Cardiac fibroblast (primary cell): ENCODE measurements at regions not wholly inside any gene's neighbourhood (a gene's known extent, or its start where the extent isn't known, plus 50 kb on each side); places are given as distances from the start of the nearest gene placed in this dataset.
A peak's percentile ranks its signal among the peaks of the same experiment; 100 is the strongest.

Experiments used
- DNase-seq, 2 donors: peaks; one replicate each; pipeline versions ENCODE4 v3.0.0 to v3.0.0-alpha.2; 2010; ENCODE audit warnings: low read depth in 2 of 2
- H3K4me3 ChIP-seq, 2 donors: replicated peaks in 1 of 2; 1 replicate in 1 of 2; 2 replicates in 1 of 2; pipeline ENCODE4 v1.5.1; 2011; ENCODE audit warnings: low read depth in 2 of 2, low read length in 2 of 2, mild to moderate bottlenecking in 2 of 2, moderate library complexity in 1 of 2
- TF ChIP-seq, protein P1 (sequence below): IDR thresholded peaks from one replicate; pipeline ENCODE4 v1.5.1; 2011; ENCODE audit warnings: low read depth, mild to moderate bottlenecking, low read length, inconsistent platforms

DNA sequence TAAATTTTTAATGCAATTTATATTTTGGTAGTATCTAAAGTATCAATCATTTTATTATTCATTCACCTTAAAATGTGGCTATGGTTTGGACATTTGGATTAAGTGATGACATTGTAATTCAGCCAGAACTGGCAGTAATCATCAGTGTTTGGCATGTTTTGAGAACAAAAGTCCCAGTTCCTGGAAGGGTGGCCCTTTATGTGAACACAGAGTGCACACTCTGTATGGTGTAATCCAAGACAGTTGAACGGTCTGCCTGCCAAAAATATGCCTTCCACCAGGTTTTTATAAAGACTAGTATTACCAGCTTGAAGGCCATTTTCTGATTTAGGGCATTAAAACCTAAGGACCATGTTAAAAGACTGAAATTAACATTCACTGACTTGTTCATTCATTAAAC is 448.7 kb downstream of the LTN1 start:
- DNase-seq, result peak; percentile 24 to 55
- H3K4me3 ChIP-seq, result no peak overlapping the region
- TF ChIP-seq, protein P1, sequence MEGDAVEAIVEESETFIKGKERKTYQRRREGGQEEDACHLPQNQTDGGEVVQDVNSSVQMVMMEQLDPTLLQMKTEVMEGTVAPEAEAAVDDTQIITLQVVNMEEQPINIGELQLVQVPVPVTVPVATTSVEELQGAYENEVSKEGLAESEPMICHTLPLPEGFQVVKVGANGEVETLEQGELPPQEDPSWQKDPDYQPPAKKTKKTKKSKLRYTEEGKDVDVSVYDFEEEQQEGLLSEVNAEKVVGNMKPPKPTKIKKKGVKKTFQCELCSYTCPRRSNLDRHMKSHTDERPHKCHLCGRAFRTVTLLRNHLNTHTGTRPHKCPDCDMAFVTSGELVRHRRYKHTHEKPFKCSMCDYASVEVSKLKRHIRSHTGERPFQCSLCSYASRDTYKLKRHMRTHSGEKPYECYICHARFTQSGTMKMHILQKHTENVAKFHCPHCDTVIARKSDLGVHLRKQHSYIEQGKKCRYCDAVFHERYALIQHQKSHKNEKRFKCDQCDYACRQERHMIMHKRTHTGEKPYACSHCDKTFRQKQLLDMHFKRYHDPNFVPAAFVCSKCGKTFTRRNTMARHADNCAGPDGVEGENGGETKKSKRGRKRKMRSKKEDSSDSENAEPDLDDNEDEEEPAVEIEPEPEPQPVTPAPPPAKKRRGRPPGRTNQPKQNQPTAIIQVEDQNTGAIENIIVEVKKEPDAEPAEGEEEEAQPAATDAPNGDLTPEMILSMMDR, result no peak

DNA sequence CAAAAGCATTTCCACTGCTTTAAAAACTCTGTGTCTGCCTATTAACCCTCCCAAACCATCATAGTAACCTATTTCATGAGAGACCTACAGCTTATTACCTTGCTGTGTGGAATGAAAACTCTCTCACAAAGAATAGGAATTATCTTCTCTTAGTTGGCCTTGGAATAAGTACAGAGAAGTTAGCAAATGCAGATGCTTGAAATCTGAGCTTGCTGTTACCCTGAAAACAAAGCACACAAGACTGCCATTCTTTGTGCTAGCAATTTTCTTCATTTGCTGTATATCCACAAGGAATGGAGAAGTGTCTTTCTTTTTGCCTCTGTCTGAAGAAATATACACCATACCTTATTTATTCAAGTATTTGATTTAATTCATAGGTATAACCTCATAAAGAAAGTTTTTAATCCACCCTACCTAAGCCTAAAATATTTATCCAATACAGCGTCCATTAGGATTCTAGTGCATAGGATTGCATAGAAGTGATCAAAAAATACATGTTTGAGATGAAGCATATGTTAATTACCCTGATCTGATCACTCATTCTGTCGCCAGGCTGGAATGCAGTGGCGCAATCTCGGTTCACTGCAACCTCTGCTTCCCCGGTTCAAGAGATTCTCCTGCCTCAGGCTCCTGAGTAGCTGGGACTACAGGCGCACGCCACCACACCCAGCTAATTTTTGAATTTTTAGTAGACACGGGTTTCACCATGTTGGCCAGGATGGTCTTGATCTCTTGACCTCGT is 451.1 kb downstream of the LTN1 start:
- DNase-seq, result peak in 1 of 2 donors; percentile 19
- TF ChIP-seq, protein P1, result no peak
- H3K4me3 ChIP-seq, result no peak overlapping the region

DNA sequence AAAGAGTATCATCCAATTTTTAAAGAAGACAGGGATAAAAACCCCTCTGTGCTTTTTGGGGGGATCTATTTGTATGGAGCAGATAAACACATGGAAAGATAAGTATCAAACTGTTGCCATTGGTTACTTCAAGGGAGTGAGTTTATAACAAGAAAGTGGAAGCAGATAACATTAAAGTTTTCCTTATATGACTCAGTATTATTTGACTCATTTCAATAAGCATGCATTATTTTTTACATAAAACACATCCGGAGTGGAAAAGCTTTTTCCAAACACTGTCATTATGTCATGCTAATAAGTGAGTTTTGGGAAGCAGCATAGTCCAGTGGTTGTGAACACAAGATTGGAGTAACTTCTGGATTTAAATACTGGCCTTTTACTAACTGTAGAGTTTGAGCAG is 452.2 kb downstream of the LTN1 start:
- H3K4me3 ChIP-seq, result no peak overlapping the region
- TF ChIP-seq, protein P1, result no peak
- DNase-seq, result peak; percentile 48 to 63

DNA sequence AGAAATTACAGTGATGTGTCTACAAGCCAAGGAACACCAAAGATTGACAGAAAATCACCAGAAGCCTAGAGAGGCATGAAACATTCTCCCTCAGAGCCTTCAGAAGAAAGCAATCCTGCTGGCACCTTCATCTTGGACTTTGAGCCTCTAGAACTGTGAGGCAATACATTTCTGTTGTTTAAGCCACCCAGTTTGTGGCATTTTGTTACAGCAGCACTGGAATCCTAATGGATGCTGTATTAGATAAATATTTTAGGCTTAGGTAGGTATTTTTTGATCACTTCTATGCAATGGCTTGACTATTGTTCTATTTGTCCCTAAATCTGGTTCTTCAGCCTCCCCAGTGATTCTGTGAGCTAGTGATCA is 453.1 kb downstream of the LTN1 start:
- peak in 1 of 2 donors; percentile 10 for DNase-seq
- TF ChIP-seq, protein P1, result no peak
- no peak overlapping the region for H3K4me3 ChIP-seq

DNA sequence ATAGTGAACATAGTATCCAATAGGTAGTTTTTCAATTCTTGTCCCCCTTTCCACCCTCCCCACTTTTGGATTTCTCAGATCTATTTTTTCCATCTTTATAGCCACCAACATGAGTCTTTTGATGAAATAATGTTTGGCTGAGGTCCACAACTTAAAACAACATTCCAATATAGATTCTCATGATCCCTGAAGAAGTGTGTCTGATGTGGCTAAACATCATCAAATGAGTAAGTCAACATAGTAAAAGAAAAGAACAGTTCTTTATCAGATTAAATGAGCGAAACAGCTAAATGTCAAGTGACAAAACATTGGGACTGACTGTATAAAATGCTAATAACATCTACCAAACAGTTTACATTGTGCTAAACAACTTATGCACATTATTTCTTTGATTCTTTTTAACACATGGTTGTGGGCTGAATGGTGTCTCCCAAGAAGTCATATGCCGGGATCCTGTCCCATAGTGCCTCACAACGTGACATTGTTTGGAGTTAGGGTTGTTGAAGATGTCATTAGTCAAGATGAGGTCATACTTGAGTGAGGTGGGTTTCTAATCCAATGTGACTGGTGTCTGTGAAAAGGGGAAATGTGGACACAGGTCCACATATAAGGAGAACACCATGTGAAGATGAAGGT is 453.6 kb downstream of the LTN1 start:
- TF ChIP-seq, protein P1, result no peak
- DNase-seq, result peak; percentile 35 to 94
- H3K4me3 ChIP-seq, result no peak overlapping the region

DNA sequence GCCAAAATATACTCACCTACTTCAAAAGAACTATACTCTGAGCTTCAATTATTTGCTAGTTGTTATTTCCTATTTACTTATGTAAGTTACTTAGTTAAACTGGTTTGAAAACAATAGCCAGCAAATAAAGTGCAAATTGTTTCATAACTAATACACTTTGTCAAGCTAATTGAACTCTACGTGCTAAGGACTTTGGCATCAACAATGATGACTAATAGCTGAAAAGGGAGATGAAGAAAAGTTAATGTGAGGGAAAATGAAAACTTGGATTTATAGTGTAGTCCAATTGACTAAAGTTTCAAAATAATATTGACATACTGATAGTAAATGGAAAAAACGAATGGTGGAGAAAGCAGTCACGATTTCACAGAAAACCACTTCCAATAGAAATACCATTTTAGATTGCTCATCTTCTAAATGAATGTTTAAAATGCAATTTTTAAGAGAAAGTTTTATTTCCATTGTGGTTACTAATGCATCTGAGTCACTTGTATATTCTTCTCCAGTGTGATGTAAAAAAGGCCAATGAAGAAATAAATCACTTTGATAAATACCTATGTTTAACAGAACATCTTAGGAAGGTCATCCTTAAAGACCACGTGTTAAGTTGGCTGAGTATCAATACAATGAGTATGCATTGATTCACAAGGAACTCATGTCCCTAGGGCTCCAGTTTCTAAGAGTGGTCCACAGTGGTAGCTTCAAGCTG is 455.2 kb downstream of the LTN1 start:
- no peak overlapping the region for H3K4me3 ChIP-seq
- peak; percentile 22 to 95 for DNase-seq
- TF ChIP-seq, protein P1, result no peak
